WERI-Rb-1 (cell line): ENCODE measurements at regions not wholly inside any gene's neighbourhood (a gene's known extent, or its start where the extent isn't known, plus 50 kb on each side); places are given as distances from the start of the nearest gene placed in this dataset.

ENCODE experiments used
- DNase-seq: peaks from one replicate; pipeline ENCODE4 v3.0.0-alpha.2; 2020
- H3K27ac ChIP-seq: fragments of 250-450 bp; sonication (Bioruptor Pico); 2 replicates; pipeline ENCODE4 v1.5.1; 2020; ENCODE audit warnings: mild to moderate bottlenecking, moderate library complexity
- H3K27me3 ChIP-seq: fragments of 250-450 bp; sonication (Bioruptor Pico); 2 replicates; pipeline ENCODE4 v1.5.1; 2021; ENCODE audit warnings: mild to moderate bottlenecking, low read depth, moderate library complexity; ENCODE audit not compliant: insufficient read depth, severe bottlenecking
- H3K36me3 ChIP-seq: fragments of 250-450 bp; sonication (Bioruptor Pico); 2 replicates; pipeline ENCODE4 v1.5.1; 2020; ENCODE audit warnings: mild to moderate bottlenecking, moderate library complexity
- H3K4me3 ChIP-seq: 2 replicates; pipeline ENCODE4 v1.5.1; 2011; ENCODE audit warnings: low read depth, mild to moderate bottlenecking, control low read depth, low read length
- H3K9me3 ChIP-seq: fragments of 250-450 bp; sonication (Bioruptor Pico); 2 replicates; pipeline ENCODE4 v1.5.1; 2021; ENCODE audit warnings: mild to moderate bottlenecking, moderate library complexity; ENCODE audit not compliant: severe bottlenecking
- TF ChIP-seq, protein P1 (sequence below): IDR thresholded peaks from 2 replicates; pipeline ENCODE4 v1.5.1; 2011; ENCODE audit warnings: low read depth, mild to moderate bottlenecking, control low read depth, inconsistent platforms, low read length

GRCh38 chr9:95764533-95765319 lies 110.8 kb upstream of the ERCC6L2 start:
- peak; percentile 82 for DNase-seq
- H3K27me3 ChIP-seq = no peaks in the 10 kb centered on the region
- no peaks in the 10 kb centered on the region for H3K9me3 ChIP-seq
- peak overlapping the region; percentile 78 for H3K27ac ChIP-seq
- TF ChIP-seq, protein P1, sequence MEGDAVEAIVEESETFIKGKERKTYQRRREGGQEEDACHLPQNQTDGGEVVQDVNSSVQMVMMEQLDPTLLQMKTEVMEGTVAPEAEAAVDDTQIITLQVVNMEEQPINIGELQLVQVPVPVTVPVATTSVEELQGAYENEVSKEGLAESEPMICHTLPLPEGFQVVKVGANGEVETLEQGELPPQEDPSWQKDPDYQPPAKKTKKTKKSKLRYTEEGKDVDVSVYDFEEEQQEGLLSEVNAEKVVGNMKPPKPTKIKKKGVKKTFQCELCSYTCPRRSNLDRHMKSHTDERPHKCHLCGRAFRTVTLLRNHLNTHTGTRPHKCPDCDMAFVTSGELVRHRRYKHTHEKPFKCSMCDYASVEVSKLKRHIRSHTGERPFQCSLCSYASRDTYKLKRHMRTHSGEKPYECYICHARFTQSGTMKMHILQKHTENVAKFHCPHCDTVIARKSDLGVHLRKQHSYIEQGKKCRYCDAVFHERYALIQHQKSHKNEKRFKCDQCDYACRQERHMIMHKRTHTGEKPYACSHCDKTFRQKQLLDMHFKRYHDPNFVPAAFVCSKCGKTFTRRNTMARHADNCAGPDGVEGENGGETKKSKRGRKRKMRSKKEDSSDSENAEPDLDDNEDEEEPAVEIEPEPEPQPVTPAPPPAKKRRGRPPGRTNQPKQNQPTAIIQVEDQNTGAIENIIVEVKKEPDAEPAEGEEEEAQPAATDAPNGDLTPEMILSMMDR = no peak
- peak overlapping the region; percentile 12 for H3K4me3 ChIP-seq
- H3K36me3 ChIP-seq = no peaks in the 10 kb centered on the region

- Histone ChIP-seq H3K27me3 (no peaks in the 10 kb centered on the region), H3K27ac (peak overlapping the region; percentile 78), H3K36me3 (no peaks in the 10 kb centered on the region), H3K9me3 (no peaks in the 10 kb centered on the region), H3K4me3 (no peak overlapping the region)
- DNase-seq = peak; percentile 28
- TF ChIP-seq, protein P1 = no peak
Measured at GRCh38 chr9:95763983-95764382, 111.5 kb upstream of the ERCC6L2 start.

GRCh38 chr9:95763006-95763405 lies 112.5 kb upstream of the ERCC6L2 start:
- no peaks in the 10 kb centered on the region for H3K36me3 ChIP-seq
- no peaks in the 10 kb centered on the region for H3K27me3 ChIP-seq
- H3K4me3 ChIP-seq = no peak overlapping the region
- TF ChIP-seq, protein P1 = no peak
- DNase-seq = no peak
- H3K27ac ChIP-seq = no peak overlapping the region
- no peaks in the 10 kb centered on the region for H3K9me3 ChIP-seq

DNA sequence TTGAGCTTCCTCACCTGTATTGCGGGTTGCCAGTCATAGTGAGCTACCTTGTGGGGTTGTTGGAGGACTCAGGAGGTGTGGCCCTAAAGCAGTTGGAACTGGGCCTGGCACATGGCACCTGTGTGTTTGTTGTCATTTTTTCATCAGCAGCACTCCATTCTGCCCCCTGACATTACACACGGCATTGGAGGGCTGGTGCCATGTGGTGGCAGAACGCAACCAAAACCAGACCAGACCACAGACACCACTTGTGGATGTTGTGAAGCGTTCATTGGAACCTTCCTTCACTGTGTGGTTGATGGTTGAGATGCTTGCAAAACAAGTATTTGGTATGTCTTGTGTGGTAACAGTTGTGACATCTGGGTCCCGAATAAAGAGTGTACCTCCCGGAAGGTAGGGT lies 113.2 kb upstream of the ERCC6L2 start:
- no peaks in the 10 kb centered on the region for H3K9me3 ChIP-seq
- H3K36me3 ChIP-seq = no peaks in the 10 kb centered on the region
- DNase-seq = no peak
- TF ChIP-seq, protein P1 = no peak
- no peaks in the 10 kb centered on the region for H3K27me3 ChIP-seq
- H3K4me3 ChIP-seq = no peak overlapping the region
- H3K27ac ChIP-seq = no peak overlapping the region

DNA sequence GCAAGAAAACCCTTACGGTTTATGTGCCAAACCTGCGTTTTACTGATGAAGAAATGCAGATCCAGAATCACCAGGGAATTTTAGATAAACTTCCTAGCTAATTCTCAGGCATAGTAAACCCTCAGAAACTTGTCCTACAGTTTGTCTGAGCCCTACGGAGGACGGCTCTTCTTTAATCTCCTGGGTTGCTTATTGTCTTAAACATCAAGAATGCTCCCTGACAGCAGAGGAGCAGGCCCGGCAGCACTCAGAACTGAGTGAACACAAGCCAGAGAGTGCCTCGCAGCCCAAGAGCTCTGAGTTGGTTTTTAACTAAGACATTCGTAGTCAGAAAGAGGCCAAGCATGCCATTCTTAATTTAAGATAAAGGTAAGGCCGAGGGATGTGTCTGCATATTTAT lies 114.7 kb upstream of the ERCC6L2 start:
- TF ChIP-seq, protein P1 = no peak

DNA sequence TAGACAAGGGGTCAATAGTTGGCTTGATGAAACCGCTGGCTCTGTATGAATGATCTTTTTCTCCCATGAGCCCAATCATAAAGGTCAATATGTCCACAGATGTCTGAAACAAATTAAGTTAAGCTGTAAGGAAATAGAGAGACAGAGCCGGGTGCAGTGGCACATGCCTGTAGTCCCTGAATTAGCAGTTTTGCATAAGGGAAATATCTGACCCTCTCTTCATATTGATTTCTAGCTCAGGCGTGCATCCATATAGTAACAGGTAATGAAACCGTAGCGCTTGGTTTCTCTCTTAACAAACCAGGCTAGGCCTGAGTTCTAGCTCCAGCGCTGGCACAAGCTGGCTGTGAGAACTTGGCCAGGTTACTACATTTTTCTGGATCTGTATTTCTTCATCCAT lies 118.1 kb upstream of the ERCC6L2 start:
- Histone ChIP-seq H3K4me3 (no peak overlapping the region), H3K27ac (no peak overlapping the region), H3K27me3 (no peaks in the 10 kb centered on the region), H3K36me3 (no peaks in the 10 kb centered on the region), H3K9me3 (no peaks in the 10 kb centered on the region)
- TF ChIP-seq, protein P1 = no peak
- DNase-seq = no peak

More for the DNA sequence above, 114.7 kb upstream of the ERCC6L2 start:
- H3K4me3 ChIP-seq = no peak overlapping the region
- no peaks in the 10 kb centered on the region for H3K9me3 ChIP-seq
- no peaks in the 10 kb centered on the region for H3K36me3 ChIP-seq
- H3K27me3 ChIP-seq = no peaks in the 10 kb centered on the region
- H3K27ac ChIP-seq = no peak overlapping the region
- DNase-seq = no peak
